ENCODE measurements at regions not wholly inside any gene's neighbourhood (a gene's known extent, or its start where the extent isn't known, plus 50 kb on each side); places are given as distances from the start of the nearest gene placed in this dataset.

GRCh38 chr6:80640176-80640575 lies 533.7 kb downstream of the BCKDHB start:
- TF ChIP-seq, protein P1, sequence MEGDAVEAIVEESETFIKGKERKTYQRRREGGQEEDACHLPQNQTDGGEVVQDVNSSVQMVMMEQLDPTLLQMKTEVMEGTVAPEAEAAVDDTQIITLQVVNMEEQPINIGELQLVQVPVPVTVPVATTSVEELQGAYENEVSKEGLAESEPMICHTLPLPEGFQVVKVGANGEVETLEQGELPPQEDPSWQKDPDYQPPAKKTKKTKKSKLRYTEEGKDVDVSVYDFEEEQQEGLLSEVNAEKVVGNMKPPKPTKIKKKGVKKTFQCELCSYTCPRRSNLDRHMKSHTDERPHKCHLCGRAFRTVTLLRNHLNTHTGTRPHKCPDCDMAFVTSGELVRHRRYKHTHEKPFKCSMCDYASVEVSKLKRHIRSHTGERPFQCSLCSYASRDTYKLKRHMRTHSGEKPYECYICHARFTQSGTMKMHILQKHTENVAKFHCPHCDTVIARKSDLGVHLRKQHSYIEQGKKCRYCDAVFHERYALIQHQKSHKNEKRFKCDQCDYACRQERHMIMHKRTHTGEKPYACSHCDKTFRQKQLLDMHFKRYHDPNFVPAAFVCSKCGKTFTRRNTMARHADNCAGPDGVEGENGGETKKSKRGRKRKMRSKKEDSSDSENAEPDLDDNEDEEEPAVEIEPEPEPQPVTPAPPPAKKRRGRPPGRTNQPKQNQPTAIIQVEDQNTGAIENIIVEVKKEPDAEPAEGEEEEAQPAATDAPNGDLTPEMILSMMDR (IDR thresholded peaks at IDR 0.05): no peak
- no peak for TF ChIP-seq POLR2A (IDR thresholded peaks at IDR 0.05)
- no peak for DNase-seq
- whole genome bisulfite sequencing, 2 donors: 28 to 38% methylated on average over 1 of the region's 1 CpG
- Histone ChIP-seq H3K27ac (no peak overlapping the region), H3K36me3 (ENCODE audit: low read depth, missing control alignments) (no peaks in the 10 kb centered on the region), H3K9me3 (no peaks in the 10 kb centered on the region), H3K4me3 (no peak overlapping the region), H3K27me3 (no peaks in the 10 kb centered on the region), H3K4me1 (no peaks in the 10 kb centered on the region)
- intact Hi-C loops (cut with DNase I; ENCODE audit: low total_unique reads): no loop called here

GRCh38 chr6:80639181-80639629 lies 532.7 kb downstream of the BCKDHB start:
- intact Hi-C loops (cut with DNase I; ENCODE audit: low total_unique reads): no loop called here
- DNase-seq: no peak
- TF ChIP-seq, protein P1 (IDR thresholded peaks at IDR 0.05): no peak
- TF ChIP-seq POLR2A (IDR thresholded peaks at IDR 0.05): no peak
- Histone ChIP-seq H3K27me3 (no peaks in the 10 kb centered on the region), H3K4me3 (no peak overlapping the region), H3K9me3 (no peaks in the 10 kb centered on the region), H3K27ac (no peak overlapping the region), H3K4me1 (no peaks in the 10 kb centered on the region), H3K36me3 (ENCODE audit: low read depth, missing control alignments) (no peaks in the 10 kb centered on the region)
- 85% methylated on average over 2 of the region's 2 CpGs for WGBS, 2 donors

GRCh38 chr6:80638213-80639055 lies 532.0 kb downstream of the BCKDHB start:
- DNase-seq: no peak
- no peaks in the 10 kb centered on the region for H3K36me3 ChIP-seq (ENCODE audit: low read depth, missing control alignments)

DNA sequence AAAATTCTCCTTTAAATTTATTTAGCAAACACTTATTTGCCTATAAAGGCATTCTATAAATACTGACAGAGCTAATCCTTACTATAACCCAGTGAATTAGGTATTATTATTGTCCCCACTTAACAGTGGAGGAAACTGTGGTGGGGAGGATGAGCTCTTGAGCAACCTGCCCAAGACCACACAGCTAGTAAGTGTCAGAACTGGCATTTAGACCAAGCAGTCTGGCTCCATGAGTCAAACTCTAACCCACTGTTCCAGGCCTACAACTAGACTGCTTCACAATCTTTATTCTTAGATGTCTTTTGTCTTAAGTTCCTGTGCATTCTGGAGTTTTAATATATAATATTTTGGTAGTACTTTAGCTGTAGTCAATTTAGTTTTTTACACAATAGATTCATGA lies 530.8 kb downstream of the BCKDHB start:
- Histone ChIP-seq H3K27ac (no peak overlapping the region), H3K36me3 (ENCODE audit: low read depth, missing control alignments) (no peaks in the 10 kb centered on the region), H3K4me3 (no peak overlapping the region), H3K27me3 (no peaks in the 10 kb centered on the region), H3K9me3 (no peaks in the 10 kb centered on the region), H3K4me1 (no peaks in the 10 kb centered on the region)
- no peak for TF ChIP-seq POLR2A (IDR thresholded peaks at IDR 0.05)
- TF ChIP-seq, protein P1 (IDR thresholded peaks at IDR 0.05): no peak
- no peak for DNase-seq
- intact Hi-C loops (cut with DNase I; ENCODE audit: low total_unique reads): no loop called here

More at GRCh38 chr6:80638213-80639055, 532.0 kb downstream of the BCKDHB start:
- intact Hi-C loops (cut with DNase I; ENCODE audit: low total_unique reads): no loop called here
- 46 to 50% methylated on average over 9 of the region's 9 CpGs for WGBS, 2 donors
- no peak for TF ChIP-seq POLR2A (IDR thresholded peaks at IDR 0.05)
- TF ChIP-seq, protein P1 (IDR thresholded peaks at IDR 0.05): no peak
- Histone ChIP-seq H3K27me3 (no peaks in the 10 kb centered on the region), H3K4me1 (no peaks in the 10 kb centered on the region), H3K27ac (no peak overlapping the region), H3K4me3 (no peak overlapping the region), H3K9me3 (no peaks in the 10 kb centered on the region)

GRCh38 chr6:80636689-80637088 lies 530.2 kb downstream of the BCKDHB start:
- intact Hi-C loops (cut with DNase I; ENCODE audit: low total_unique reads): no loop called here
- no peaks in the 10 kb centered on the region for H3K4me1 ChIP-seq
- no peaks in the 10 kb centered on the region for H3K27me3 ChIP-seq
- H3K36me3 ChIP-seq (ENCODE audit: low read depth, missing control alignments): no peaks in the 10 kb centered on the region
- WGBS, 2 donors: 96 to 100% methylated on average over 1 of the region's 1 CpG
- no peak for DNase-seq
- H3K27ac ChIP-seq: no peak overlapping the region
- H3K9me3 ChIP-seq: no peaks in the 10 kb centered on the region
- H3K4me3 ChIP-seq: no peak overlapping the region
- TF ChIP-seq POLR2A (IDR thresholded peaks at IDR 0.05): no peak
- TF ChIP-seq, protein P1 (IDR thresholded peaks at IDR 0.05): no peak

Measured in testis (tissue), 2 donors.